Neural crest cell (in vitro differentiated cells): ENCODE measurements at regions not wholly inside any gene's neighbourhood (a gene's known extent, or its start where the extent isn't known, plus 50 kb on each side); places are given as distances from the start of the nearest gene placed in this dataset.

Source experiments
- DNase-seq: peaks from one replicate; pipeline ENCODE4 v3.0.0; 2021; ENCODE audit warnings: low read depth, mixed read lengths, low spot score
- H3K27ac Mint-ChIP-seq: one replicate; pipeline ENCODE4 v1.8.0; 2021; ENCODE audit warnings: mild to moderate bottlenecking, mixed read lengths; ENCODE audit not compliant: unreplicated experiment
- H3K27me3 Mint-ChIP-seq: 2 replicates; pipeline ENCODE4 v1.8.0; 2021; ENCODE audit warnings: low read depth, mild to moderate bottlenecking, mixed read lengths
- H3K36me3 Mint-ChIP-seq: 2 replicates; pipeline ENCODE4 v1.8.0; 2021; ENCODE audit warnings: low read depth, mild to moderate bottlenecking, mixed read lengths
- H3K4me1 Mint-ChIP-seq: 2 replicates; pipeline ENCODE4 v1.8.0; 2021; ENCODE audit warnings: mixed read lengths
- H3K4me3 Mint-ChIP-seq: one replicate; pipeline ENCODE4 v1.8.0; 2021; ENCODE audit warnings: mild to moderate bottlenecking, mixed read lengths
- H3K9me3 Mint-ChIP-seq: 2 replicates; pipeline ENCODE4 v1.8.0; 2021; ENCODE audit warnings: mixed read lengths
- TF ChIP-seq, protein P1 (sequence below): fragments of 200-600 bp; sonication (generic); conservative IDR thresholded peaks from 2 replicates; pipeline ENCODE4 v1.5.0; 2021; ENCODE audit warnings: antibody characterized with exemption, mild to moderate bottlenecking

GRCh38 chr14:98143566-98143965 lies 1128.4 kb downstream of the BCL11B start:
- Mint-ChIP-seq H3K27me3 (peaks cover 7% of the 10 kb centered on the region), H3K4me1 (peaks cover 5% of the 10 kb centered on the region), H3K27ac (no peak overlapping the region), H3K36me3 (no peaks in the 10 kb centered on the region), H3K4me3 (no peak overlapping the region), H3K9me3 (no peaks in the 10 kb centered on the region)
- TF ChIP-seq, protein P1, sequence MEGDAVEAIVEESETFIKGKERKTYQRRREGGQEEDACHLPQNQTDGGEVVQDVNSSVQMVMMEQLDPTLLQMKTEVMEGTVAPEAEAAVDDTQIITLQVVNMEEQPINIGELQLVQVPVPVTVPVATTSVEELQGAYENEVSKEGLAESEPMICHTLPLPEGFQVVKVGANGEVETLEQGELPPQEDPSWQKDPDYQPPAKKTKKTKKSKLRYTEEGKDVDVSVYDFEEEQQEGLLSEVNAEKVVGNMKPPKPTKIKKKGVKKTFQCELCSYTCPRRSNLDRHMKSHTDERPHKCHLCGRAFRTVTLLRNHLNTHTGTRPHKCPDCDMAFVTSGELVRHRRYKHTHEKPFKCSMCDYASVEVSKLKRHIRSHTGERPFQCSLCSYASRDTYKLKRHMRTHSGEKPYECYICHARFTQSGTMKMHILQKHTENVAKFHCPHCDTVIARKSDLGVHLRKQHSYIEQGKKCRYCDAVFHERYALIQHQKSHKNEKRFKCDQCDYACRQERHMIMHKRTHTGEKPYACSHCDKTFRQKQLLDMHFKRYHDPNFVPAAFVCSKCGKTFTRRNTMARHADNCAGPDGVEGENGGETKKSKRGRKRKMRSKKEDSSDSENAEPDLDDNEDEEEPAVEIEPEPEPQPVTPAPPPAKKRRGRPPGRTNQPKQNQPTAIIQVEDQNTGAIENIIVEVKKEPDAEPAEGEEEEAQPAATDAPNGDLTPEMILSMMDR: no peak
- DNase-seq: no peak

GRCh38 chr14:98144964-98145363 lies 1127.0 kb downstream of the BCL11B start:
- no peak overlapping the region for H3K27ac Mint-ChIP-seq
- no peaks in the 10 kb centered on the region for H3K4me1 Mint-ChIP-seq
- no peaks in the 10 kb centered on the region for H3K9me3 Mint-ChIP-seq
- peaks cover 7% of the 10 kb centered on the region for H3K27me3 Mint-ChIP-seq
- TF ChIP-seq, protein P1: no peak
- DNase-seq: no peak
- no peak overlapping the region for H3K4me3 Mint-ChIP-seq
- H3K36me3 Mint-ChIP-seq: no peaks in the 10 kb centered on the region

GRCh38 chr14:98146416-98146815 lies 1125.6 kb downstream of the BCL11B start:
- Mint-ChIP-seq H3K9me3 (no peaks in the 10 kb centered on the region), H3K36me3 (no peaks in the 10 kb centered on the region), H3K4me1 (no peaks in the 10 kb centered on the region), H3K27ac (no peak overlapping the region), H3K27me3 (no peaks in the 10 kb centered on the region), H3K4me3 (no peak overlapping the region)
- TF ChIP-seq, protein P1: no peak
- DNase-seq: no peak

GRCh38 chr14:98154254-98154653 lies 1117.7 kb downstream of the BCL11B start:
- no peak for DNase-seq
- no peak overlapping the region for H3K4me3 Mint-ChIP-seq
- H3K4me1 Mint-ChIP-seq: no peaks in the 10 kb centered on the region
- no peaks in the 10 kb centered on the region for H3K27me3 Mint-ChIP-seq
- H3K36me3 Mint-ChIP-seq: no peaks in the 10 kb centered on the region
- no peak overlapping the region for H3K27ac Mint-ChIP-seq
- no peaks in the 10 kb centered on the region for H3K9me3 Mint-ChIP-seq
- TF ChIP-seq, protein P1: no peak

DNA sequence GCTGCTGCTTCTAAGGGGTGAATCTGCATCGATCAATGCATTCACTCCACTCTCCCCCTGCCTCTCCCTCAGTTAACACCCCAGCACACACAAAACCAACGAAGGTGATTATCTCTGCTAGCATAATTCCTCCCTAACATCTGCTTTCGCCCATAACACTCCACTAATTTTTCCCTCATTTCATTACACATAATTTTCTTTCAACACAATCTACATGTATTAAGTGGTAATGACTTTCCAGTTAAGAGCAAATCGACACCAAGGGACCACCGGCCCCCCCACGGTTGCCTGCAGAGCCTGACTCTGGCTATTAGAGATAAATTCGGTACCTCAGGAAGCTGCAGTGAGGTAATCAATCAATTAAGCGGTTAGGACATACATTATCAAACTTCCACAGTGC lies 1115.6 kb downstream of the BCL11B start:
- no peaks in the 10 kb centered on the region for H3K9me3 Mint-ChIP-seq
- peaks cover 2% of the 10 kb centered on the region for H3K27me3 Mint-ChIP-seq
- H3K4me3 Mint-ChIP-seq: no peak overlapping the region
- H3K36me3 Mint-ChIP-seq: no peaks in the 10 kb centered on the region
- TF ChIP-seq, protein P1: no peak
- no peaks in the 10 kb centered on the region for H3K4me1 Mint-ChIP-seq
- no peak for DNase-seq
- no peak overlapping the region for H3K27ac Mint-ChIP-seq

GRCh38 chr14:98160901-98161300 lies 1111.1 kb downstream of the BCL11B start:
- H3K9me3 Mint-ChIP-seq: no peaks in the 10 kb centered on the region
- peaks cover 7% of the 10 kb centered on the region for H3K27me3 Mint-ChIP-seq
- no peaks in the 10 kb centered on the region for H3K4me1 Mint-ChIP-seq
- no peaks in the 10 kb centered on the region for H3K36me3 Mint-ChIP-seq
- H3K27ac Mint-ChIP-seq: no peak overlapping the region
- no peak overlapping the region for H3K4me3 Mint-ChIP-seq
- no peak for DNase-seq
- TF ChIP-seq, protein P1: no peak
